B cell (primary cell): ENCODE measurements at regions not wholly inside any gene's neighbourhood (a gene's known extent, or its start where the extent isn't known, plus 50 kb on each side); places are given as distances from the start of the nearest gene placed in this dataset.
"Not testable (repeated sequence)": the region's sequence is repeated elsewhere in the genome, so short reads cannot be mapped to it uniquely, and the experiment has no call there.

Experiments used
- ATAC-seq: fragments of 200-7000 bp; cut with Tn5 transposase; one replicate; pipeline ENCODE4 v1.10.0; 2021; ENCODE audit warnings: low read depth, mild to moderate bottlenecking, moderate number of reproducible peaks, moderate library complexity
- CTCF ChIA-PET: fragments of 350-600 bp; sonication (Branson Sonifier 250); formaldehyde crosslinking; loops from one replicate; lab custom pipeline; 2021; ENCODE audit warnings: antibody characterized with exemption, inconsistent platforms; lab: Charles Lee
- POLR2A ChIA-PET: fragments of 350-600 bp; sonication (Branson Sonifier 250); formaldehyde crosslinking; loops from one replicate; lab custom pipeline; 2021; ENCODE audit warnings: antibody characterized with exemption; lab: Charles Lee
- DNase-seq: peaks from one replicate; pipeline ENCODE4 v3.0.0; 2013
- H2AFZ ChIP-seq: 2 replicates; pipeline ENCODE4 v1.6.1; 2012; ENCODE audit warnings: mild to moderate bottlenecking, low read depth, low read length; ENCODE audit not compliant: insufficient read depth, poor library complexity, severe bottlenecking
- H3K27ac ChIP-seq, 2 donors: 1 replicate in 1 of 2; 2 replicates in 1 of 2; pipeline ENCODE4 v1.5.1; 2012 to 2013; ENCODE audit warnings: low read length in 2 of 2, mild to moderate bottlenecking in 2 of 2, moderate library complexity in 1 of 2
- H3K27me3 ChIP-seq, 4 experiments: fragments of 200-600 bp in 1 of 4; sonication (generic) in 1 of 4; replicated peaks in 1 of 4; 1 replicate in 2 of 4; 2 replicates in 2 of 4; pipeline versions ENCODE4 v1.6.1 to v1.7.0; 2013 to 2016; ENCODE audit warnings: low read length in 3 of 4, mild to moderate bottlenecking in 2 of 4, mixed read lengths in 1 of 4, moderate library complexity in 1 of 4; ENCODE audit not compliant: insufficient read depth in 4 of 4, control insufficient read depth in 3 of 4; ENCODE audit errors: control extremely low read depth in 1 of 4
- H3K36me3 ChIP-seq, 2 experiments: replicated peaks in 1 of 2; 1 replicate in 1 of 2; 2 replicates in 1 of 2; pipeline versions ENCODE4 v1.6.1 to v1.7.1; 2013; ENCODE audit warnings: low read length in 1 of 2; ENCODE audit not compliant: insufficient read depth in 2 of 2, control insufficient read depth in 1 of 2; ENCODE audit errors: control extremely low read depth in 1 of 2, extremely low read depth in 1 of 2
- H3K4me1 ChIP-seq, 2 donors: fragments of 200-600 bp in 1 of 2; sonication (generic) in 1 of 2; 1 replicate in 1 of 2; 2 replicates in 1 of 2; pipeline versions ENCODE4 v1.5.1 to v1.6.1; 2013 to 2017; ENCODE audit warnings: low read length in 2 of 2; ENCODE audit not compliant: control insufficient read depth in 2 of 2, insufficient read depth in 2 of 2
- H3K4me2 ChIP-seq: replicated peaks from 2 replicates; pipeline ENCODE3; 2012; ENCODE audit warnings: mild to moderate bottlenecking, low read depth, low read length; ENCODE audit not compliant: poor library complexity, severe bottlenecking
- H3K4me3 ChIP-seq, 5 experiments: fragments of 200-600 bp in 1 of 5; sonication (generic) in 1 of 5; 1 replicate in 3 of 5; 2 replicates in 2 of 5; pipeline versions ENCODE4 v1.5.1 to v1.7.0; 2011 to 2016; ENCODE audit warnings: low read length in 4 of 5, mild to moderate bottlenecking in 4 of 5, low read depth in 2 of 5, control low read depth in 1 of 5, moderate library complexity in 1 of 5; ENCODE audit not compliant: insufficient read depth in 1 of 5; ENCODE audit errors: control extremely low read depth in 1 of 5, extremely low read depth in 1 of 5
- H3K79me2 ChIP-seq: fragments of 200-600 bp; sonication (generic); one replicate; pipeline ENCODE4 v1.6.0; 2016; ENCODE audit warnings: low read length; ENCODE audit not compliant: control insufficient read depth, insufficient read depth
- H3K9ac ChIP-seq: fragments of 200-600 bp; sonication (generic); 2 replicates; pipeline ENCODE4 v1.6.1; 2017; ENCODE audit warnings: mild to moderate bottlenecking, low read length, moderate library complexity
- H3K9me3 ChIP-seq, 3 donors: one replicate each; pipeline versions ENCODE4 v1.6.1 to v1.7.1; 2013; ENCODE audit warnings: low read length in 2 of 3; ENCODE audit not compliant: control insufficient read depth in 2 of 3, insufficient read depth in 1 of 3; ENCODE audit errors: control extremely low read depth in 1 of 3
- H4K20me1 ChIP-seq: 2 replicates; pipeline ENCODE4 v1.6.0; 2012; ENCODE audit warnings: mild to moderate bottlenecking, low read length; ENCODE audit not compliant: insufficient read depth, control insufficient read depth, poor library complexity, severe bottlenecking
- H3K27ac Mint-ChIP-seq: one replicate; pipeline ENCODE4 v1.8.0; 2021; ENCODE audit warnings: mixed read lengths
- H3K27me3 Mint-ChIP-seq: one replicate; pipeline ENCODE4 v1.8.0; 2021; ENCODE audit warnings: mixed read lengths
- H3K4me1 Mint-ChIP-seq: one replicate; pipeline ENCODE4 v1.8.0; 2021; ENCODE audit warnings: mixed read lengths
- H3K4me3 Mint-ChIP-seq: one replicate; pipeline ENCODE4 v1.8.0; 2021; ENCODE audit warnings: mixed read lengths
- H3K9me3 Mint-ChIP-seq: one replicate; pipeline ENCODE4 v1.8.0; 2022; ENCODE audit warnings: mixed read lengths; ENCODE audit not compliant: insufficient read depth
- EZH2 ChIP-seq: IDR thresholded peaks from 2 replicates; pipeline ENCODE4 v1.6.1; 2012; ENCODE audit warnings: borderline replicate concordance, low read depth, mild to moderate bottlenecking, moderate library complexity, low read length; ENCODE audit not compliant: insufficient read depth, poor library complexity, severe bottlenecking
- WGBS: methylation state at CpG from one replicate; pipeline ENCODE4 v1.1.5; 2013; ENCODE audit warnings: missing lambda C conversion rate; ENCODE audit not compliant: insufficient coverage; 5-methylcytosine and 5-hydroxymethylcytosine counted together
- intact Hi-C: fragments of 100-400 bp; cut with micrococcal nuclease; formaldehyde crosslinking; loops from one replicate; pipeline ENCODE4 v1.10.0; 2022
- TF ChIP-seq, protein P1 (sequence below): fragments of 200-600 bp; IDR thresholded peaks from one replicate; pipeline ENCODE4 v1.8.0; 2022; ENCODE audit warnings: antibody characterized with exemption, mild to moderate bottlenecking

DNA sequence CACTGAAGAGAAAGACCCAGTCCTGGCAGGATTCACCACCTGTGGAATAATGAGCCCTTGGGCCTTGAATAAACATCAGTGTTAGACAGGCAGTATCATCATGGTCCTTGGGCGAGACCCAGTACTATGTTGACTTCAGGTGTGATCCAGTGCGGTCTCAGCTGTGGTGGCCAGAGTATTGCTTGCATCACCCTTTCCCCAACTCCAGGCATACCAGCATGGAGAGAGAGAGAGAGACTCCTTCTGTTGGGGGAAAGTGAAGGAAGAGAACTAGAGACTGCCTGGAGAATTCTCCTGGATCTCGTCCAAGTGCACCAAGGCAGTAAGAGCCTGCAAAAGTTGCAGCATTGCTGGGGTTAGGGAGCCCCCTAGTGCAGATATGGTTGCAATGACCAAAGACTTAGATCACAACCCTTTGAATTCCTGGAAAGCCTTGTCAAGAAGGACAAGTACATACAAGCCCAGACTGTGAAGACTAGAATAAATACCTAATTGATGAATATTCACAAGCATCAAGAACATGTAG lies 61.1 kb upstream of the VAMP7 start:
- TF ChIP-seq EZH2, result no peak
- TF ChIP-seq, protein P1, sequence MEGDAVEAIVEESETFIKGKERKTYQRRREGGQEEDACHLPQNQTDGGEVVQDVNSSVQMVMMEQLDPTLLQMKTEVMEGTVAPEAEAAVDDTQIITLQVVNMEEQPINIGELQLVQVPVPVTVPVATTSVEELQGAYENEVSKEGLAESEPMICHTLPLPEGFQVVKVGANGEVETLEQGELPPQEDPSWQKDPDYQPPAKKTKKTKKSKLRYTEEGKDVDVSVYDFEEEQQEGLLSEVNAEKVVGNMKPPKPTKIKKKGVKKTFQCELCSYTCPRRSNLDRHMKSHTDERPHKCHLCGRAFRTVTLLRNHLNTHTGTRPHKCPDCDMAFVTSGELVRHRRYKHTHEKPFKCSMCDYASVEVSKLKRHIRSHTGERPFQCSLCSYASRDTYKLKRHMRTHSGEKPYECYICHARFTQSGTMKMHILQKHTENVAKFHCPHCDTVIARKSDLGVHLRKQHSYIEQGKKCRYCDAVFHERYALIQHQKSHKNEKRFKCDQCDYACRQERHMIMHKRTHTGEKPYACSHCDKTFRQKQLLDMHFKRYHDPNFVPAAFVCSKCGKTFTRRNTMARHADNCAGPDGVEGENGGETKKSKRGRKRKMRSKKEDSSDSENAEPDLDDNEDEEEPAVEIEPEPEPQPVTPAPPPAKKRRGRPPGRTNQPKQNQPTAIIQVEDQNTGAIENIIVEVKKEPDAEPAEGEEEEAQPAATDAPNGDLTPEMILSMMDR, result peak; percentile 51
- no peaks in the 10 kb centered on the region for H3K9me3 Mint-ChIP-seq
- H3K36me3 ChIP-seq, result no peaks in the 10 kb centered on the region
- H3K4me3 ChIP-seq, result no peak overlapping the region
- H4K20me1 ChIP-seq, result no peaks in the 10 kb centered on the region
- ATAC-seq, result peak; percentile 28
- no peaks in the 10 kb centered on the region for H3K4me1 ChIP-seq
- peaks cover 0 to 3% (median 1%) of the 10 kb centered on the region in 4 experiments for H3K27me3 ChIP-seq
- no peak overlapping the region for H3K9ac ChIP-seq
- H2AFZ ChIP-seq, result no peak overlapping the region
- DNase-seq, result peak; percentile 59
- ChIA-PET POLR2A (no interaction called here), CTCF (no interaction called here)
- peaks cover 8% of the 10 kb centered on the region for H3K27me3 Mint-ChIP-seq
- 67% methylated on average over 2 of the region's 3 CpGs for WGBS
- no peak overlapping the region for H3K27ac ChIP-seq
- no peak overlapping the region for H3K27ac Mint-ChIP-seq
- H3K9me3 ChIP-seq, result no peaks in the 10 kb centered on the region
- no peaks in the 10 kb centered on the region for H3K4me1 Mint-ChIP-seq
- no peak overlapping the region for H3K4me3 Mint-ChIP-seq
- H3K79me2 ChIP-seq, result no peaks in the 10 kb centered on the region
- intact Hi-C loops, result no loop called here
- no peak overlapping the region for H3K4me2 ChIP-seq

DNA sequence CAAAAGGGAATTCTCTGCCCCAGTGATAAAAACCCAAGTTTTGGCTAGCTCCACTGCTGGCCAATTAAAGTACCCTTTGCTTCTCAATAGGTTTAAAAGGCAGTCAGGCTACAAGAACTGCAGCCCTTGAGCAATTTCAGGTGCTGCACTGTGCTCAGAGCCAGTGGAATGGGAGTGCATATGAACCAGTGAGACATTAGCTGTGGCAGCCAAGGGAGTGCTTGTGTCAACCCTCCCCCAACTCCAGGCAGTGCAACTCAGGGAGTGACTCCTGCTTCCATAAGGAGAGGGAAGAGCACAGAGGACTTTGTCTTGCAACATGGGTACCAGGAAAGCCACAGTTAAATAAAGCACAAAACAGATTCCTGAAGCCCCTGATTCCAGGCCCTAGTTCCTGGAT lies 61.6 kb upstream of the VAMP7 start:
- H3K27me3 Mint-ChIP-seq, result peaks cover 4% of the 10 kb centered on the region
- H3K27me3 ChIP-seq, result peaks cover 0 to 3% (median 1%) of the 10 kb centered on the region in 4 experiments
- H3K4me3 ChIP-seq, result no peak overlapping the region
- intact Hi-C loops, result no loop called here
- H3K4me1 Mint-ChIP-seq, result no peaks in the 10 kb centered on the region
- no peaks in the 10 kb centered on the region for H3K4me1 ChIP-seq
- DNase-seq, result no peak
- H3K9me3 ChIP-seq, result no peaks in the 10 kb centered on the region
- no peaks in the 10 kb centered on the region for H3K9me3 Mint-ChIP-seq
- no peak overlapping the region for H3K27ac ChIP-seq
- H3K4me3 Mint-ChIP-seq, result no peak overlapping the region
- no peaks in the 10 kb centered on the region for H3K36me3 ChIP-seq
- ChIA-PET CTCF (no interaction called here), POLR2A (no interaction called here)
- H2AFZ ChIP-seq, result no peak overlapping the region
- H3K9ac ChIP-seq, result no peak overlapping the region
- no peak overlapping the region for H3K27ac Mint-ChIP-seq
- H3K4me2 ChIP-seq, result no peak overlapping the region
- no peak for TF ChIP-seq EZH2
- TF ChIP-seq, protein P1, result no peak
- no peaks in the 10 kb centered on the region for H3K79me2 ChIP-seq
- no peak for ATAC-seq
- H4K20me1 ChIP-seq, result no peaks in the 10 kb centered on the region

DNA sequence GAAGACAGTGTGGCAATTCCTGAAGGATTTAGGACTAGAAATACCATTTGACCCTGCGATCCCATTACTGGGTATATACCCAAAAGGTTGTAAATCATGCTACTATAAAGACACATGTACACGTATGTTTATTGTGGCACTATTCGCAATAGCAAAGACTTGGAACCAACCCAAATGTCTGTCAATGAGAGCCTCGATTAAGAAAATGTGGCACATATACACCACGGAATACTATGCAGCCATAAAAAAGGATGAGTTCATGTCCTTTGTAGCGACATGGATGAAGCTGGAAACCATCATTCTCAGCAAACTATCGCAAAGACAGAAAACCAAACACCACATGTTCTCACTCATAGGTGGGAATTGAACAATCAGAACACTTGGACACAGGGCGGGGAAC lies 66.8 kb upstream of the VAMP7 start:
- H3K4me3 ChIP-seq, H3K36me3 ChIP-seq, H3K9me3 Mint-ChIP-seq, intact Hi-C loops, H3K4me3 Mint-ChIP-seq, H2AFZ ChIP-seq, H3K4me1 Mint-ChIP-seq, H3K9ac ChIP-seq, H3K27ac Mint-ChIP-seq, DNase-seq, H3K4me1 ChIP-seq, H3K4me2 ChIP-seq, ATAC-seq, H3K27me3 Mint-ChIP-seq, H3K27ac ChIP-seq, H3K27me3 ChIP-seq, H3K9me3 ChIP-seq, H4K20me1 ChIP-seq, H3K79me2 ChIP-seq, POLR2A ChIA-PET, CTCF ChIA-PET: not testable (repeated sequence)
- 100% methylated on average over 1 of the region's 8 CpGs for WGBS
